ENCODE measurements at regions not wholly inside any gene's neighbourhood (a gene's known extent, or its start where the extent isn't known, plus 50 kb on each side); places are given as distances from the start of the nearest gene placed in this dataset.
A peak's percentile ranks its signal among the peaks of the same experiment; 100 is the strongest.

DNA sequence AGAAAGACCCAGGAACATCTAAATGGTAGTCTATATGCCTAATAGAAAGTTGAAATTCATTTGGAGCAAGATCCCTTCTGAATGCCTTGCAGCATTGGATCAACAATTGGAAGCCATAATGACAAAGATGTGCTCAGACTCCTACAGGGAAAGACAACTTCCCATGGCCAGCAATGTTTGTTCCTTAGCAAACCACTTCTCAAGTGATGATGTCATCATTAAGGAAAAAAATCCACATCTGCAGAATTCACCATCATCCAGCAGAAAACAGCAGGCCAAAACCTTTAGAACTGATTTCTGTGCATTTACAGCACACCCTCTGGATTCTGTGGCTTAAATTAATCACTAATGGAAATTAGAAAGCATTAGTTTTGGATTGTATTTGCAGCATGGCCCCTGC lies 82.4 kb upstream of the ZIC3 start:
- no peak for DNase-seq

DNA sequence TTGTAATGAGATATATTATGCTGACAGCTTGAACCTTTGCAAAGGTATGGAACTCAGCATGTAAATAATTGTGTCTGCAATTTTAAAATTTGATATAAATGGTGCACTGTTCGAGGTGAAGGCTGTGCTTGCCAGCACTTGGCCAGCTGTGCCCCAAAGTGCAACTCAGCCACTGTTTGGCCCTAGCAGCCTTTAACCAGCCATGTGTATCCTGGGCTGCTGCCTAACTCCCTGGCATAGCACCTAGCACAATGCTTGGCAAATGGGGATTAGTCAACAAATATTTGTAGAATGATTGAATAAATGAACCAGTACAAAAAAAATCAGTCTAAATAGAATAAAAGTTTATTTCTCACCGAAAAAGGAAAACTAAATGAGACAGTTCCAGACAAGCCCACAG lies 83.8 kb upstream of the ZIC3 start:
- no peak for DNase-seq

DNA sequence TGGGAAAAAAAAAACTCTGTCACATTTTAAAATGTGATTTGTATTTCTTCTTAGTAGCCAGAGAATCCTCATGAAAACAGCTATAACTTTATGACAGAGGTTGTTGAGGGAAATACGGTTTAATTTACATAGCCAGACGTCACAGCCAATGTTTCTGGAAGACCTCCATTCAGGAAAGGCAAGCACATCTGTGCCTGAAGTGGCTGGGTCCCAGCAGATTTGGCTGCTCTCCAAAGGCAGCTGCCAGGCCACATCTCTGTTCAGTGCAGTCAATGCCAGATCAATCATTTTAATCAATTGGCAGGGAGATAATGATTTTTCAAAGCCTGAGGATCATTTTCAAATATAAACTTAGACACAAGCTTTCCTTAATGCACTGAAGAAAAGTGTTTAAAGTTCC lies 86.5 kb upstream of the ZIC3 start:
- no peak for DNase-seq

DNA sequence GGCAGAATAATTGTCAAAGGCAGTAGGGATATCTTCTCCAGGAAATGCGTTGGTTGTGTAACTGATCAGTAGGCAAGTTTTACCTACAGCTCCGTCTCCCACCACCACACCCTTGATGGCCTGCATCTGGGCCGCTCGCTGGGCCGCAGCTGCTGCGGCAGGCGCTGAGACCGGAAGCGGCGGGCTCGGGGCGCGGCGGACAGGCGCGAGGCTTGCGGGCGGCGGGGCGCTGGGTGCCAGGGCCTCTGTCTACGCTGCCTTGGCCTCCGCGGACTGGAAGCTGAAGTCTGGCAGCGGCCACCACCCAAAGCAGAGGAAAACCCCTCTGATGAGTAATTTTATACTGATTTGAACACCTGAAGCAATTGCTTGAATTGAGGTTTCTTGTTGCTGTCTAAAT lies 124.2 kb upstream of the ZIC3 start:
- no peak for DNase-seq

DNA sequence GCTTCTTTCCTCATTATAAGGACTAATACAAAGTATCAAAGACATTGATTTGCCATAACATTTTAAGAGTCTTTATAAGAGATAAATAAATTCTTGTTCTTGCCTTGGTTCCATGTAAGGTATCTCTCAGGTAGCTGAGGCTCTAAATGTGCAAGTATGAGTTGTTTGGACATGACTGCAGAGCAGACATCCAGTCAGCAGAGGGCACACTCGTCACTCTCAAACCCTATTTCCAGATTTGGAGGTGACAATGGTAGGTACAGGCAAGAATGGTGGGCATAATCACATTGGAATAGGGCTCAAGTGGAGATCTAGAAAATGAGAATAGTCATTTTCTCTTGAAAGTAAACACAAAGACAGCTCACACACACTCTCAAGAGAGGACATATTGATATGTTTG lies 133.3 kb upstream of the ZIC3 start:
- peak; percentile 3 to 10 for DNase-seq

DNA sequence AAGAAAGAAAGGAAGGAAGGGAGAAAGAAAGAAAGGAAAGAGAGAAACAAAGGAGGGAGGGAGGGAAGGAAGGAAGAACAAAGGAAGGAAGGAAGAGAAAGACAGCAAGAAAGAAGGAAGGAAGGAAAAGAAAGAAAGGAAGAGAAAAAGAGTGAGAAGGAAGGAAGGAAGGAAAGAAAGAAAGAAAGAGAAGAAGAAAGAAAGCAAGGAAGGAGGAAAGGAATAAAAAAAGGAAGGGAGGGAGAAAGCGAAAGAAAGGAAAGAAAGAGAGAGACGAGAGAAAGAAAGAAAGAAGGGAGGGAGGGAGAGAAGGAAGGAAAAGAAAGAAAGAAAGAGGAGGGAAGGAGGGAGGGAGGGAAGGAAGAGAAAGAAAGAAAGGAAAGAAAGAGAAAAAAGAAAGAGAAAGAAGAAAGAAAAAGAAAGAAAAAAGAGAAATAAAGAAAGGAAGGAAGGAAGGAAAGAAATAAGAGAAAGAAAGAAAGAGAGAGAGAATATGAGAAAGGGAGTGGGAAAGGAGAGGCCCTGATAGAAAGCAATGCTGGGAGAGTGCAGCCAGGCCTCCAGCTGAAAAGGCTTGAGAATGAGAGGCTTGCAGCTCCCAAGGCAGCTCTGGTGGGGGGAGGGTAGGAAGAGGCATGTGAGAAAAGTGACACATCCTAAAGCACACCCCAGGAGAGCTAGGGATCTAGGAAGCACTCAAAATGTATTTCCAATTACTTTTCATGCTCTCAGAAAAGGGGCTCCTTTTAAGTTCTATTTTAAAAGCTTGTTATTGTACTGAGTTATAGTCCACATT lies 134.0 kb upstream of the ZIC3 start:
- no peak for DNase-seq

DNA sequence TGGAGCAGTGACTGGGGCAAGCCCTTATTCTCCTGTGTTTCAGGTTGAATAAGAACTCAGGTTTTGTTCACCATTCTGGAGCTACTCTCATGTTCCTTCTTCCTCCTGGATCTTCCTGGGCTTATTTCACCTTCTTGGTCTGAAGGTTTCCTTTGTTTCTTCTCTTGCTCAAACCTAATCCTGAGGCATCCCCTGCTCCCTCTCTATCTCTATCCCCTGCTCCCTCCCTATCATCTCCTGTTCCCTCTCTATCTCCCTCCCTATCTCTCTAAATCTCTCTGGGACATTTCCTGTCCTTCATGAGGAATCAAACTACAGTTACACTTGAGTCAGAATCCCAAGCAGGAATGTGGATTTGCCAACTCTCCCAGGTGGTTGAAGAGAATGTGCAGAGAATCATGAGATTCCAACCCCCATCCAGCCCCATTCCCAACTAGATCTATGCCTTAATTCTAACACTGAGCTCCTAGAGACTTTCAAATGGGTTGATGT lies 134.9 kb upstream of the ZIC3 start:
- DNase-seq = no peak

DNA sequence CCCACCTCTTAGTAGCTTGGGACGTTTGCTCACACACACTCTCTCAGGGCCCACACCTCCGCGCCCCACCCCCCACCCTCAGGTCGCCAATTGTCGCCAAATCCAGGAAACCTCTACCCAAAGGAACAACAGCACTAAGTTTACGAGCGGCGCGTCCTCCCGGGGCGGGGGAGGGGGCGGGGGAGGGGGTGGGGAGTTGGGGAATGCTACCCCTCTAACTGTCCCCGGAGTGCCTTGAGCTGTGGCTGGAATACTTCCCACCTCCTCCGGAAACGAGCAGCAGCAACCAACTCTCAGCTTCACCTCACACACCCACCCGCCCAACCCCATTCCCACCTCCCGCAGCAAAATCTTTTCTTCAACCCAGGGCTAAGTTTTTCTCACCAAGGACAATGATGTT lies 135.6 kb upstream of the ZIC3 start:
- no peak for DNase-seq

DNA sequence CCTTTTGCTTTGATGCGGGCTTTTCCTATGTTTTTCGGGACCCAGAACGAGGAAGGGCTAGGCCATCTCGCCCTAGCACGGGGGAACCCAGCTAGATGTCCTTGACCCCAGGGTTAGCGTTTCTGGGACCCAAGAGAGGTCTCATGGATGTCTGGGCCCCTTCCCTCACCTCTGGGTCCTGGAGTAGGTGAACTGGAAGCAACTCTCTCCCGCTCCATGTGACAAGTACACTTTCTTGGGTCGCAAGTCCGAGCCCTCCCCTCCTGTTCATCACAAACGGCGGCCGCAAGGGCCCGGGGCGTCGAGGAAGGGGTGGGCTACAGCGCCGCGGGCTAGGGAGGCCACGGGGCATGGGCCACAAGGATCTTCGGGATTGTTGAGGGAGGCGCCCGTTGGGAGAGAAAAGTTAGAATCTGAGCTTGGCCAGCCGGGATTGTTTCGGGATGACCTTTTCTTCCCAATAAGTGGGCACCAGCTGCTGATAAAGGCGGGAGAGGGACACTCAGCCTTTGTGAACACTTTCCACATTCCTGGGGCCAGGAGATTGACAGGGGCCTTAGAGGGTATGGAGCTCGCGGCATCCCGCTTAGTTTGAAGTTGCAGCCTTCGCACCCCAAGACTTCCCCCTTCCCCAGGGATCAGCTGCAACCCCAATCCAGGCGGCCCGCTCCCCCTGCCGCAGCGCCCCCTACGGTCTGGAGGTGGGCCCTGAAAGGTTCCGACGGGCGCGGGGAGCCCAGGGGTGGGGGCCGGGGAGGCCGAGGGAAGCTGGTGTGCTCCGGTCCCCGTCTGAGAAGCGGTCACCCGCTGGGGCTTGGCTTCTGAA lies 136.9 kb upstream of the ZIC3 start:
- DNase-seq = no peak

DNA sequence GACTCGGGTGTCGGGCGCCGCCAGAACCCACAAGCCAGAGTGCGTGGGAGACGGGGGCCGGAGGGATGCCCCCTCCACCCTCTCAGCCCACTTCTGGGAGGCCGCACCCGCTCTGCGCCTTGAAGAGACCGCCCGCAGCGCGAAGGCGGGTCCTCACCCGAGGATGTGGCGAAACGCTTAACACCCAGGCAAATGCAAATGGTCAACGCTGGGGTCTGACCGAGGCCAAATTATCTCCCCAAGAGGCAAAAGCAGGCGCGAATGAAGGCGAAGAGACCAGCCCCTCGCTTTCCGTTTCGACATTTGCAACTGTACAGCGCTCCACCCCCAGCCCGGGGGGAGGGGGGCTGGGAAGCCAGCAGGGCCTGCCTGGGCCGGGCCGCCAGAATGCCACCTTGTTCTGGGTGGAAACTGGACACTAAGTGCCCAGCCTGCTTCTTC lies 137.7 kb upstream of the ZIC3 start:
- no peak for DNase-seq

DNA sequence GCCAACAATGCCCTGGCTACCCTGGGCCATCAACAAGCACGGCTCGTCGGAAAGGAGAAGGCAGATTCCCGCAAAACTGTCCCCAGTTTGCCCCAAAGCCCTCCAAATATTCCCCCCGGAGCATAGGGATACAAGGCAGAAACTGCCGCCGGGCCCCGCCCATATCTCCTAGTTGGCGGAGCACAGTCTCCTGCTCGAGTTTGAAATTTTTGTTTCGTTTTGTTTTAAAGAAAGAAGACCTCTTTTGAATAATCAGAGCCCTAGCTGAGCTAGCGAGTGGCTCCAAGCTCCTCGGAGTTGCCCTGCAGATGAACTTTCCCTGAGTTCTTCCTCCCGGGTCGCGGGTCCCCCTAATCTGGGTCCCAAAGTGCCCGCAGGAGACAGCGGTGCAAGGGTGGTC lies 138.1 kb upstream of the ZIC3 start:
- no peak for DNase-seq

DNA sequence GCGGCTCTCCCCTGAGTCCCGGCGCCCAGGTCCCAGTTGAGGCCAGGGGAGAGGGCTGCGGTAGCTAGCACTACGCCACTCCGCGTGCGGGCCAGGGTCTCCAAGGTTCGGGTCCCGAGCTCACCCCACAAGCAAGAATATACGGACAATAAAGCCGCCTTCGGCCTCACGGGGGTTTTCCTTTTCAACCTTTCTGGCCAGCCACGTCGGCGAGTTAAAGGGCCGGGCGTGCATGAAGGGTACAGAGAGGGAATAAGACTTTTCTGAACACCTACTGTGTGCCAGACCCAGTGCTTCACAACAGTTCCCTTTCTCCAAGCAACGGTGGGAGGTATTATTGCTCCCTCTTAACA lies 138.5 kb upstream of the ZIC3 start:
- no peak for DNase-seq

DNA sequence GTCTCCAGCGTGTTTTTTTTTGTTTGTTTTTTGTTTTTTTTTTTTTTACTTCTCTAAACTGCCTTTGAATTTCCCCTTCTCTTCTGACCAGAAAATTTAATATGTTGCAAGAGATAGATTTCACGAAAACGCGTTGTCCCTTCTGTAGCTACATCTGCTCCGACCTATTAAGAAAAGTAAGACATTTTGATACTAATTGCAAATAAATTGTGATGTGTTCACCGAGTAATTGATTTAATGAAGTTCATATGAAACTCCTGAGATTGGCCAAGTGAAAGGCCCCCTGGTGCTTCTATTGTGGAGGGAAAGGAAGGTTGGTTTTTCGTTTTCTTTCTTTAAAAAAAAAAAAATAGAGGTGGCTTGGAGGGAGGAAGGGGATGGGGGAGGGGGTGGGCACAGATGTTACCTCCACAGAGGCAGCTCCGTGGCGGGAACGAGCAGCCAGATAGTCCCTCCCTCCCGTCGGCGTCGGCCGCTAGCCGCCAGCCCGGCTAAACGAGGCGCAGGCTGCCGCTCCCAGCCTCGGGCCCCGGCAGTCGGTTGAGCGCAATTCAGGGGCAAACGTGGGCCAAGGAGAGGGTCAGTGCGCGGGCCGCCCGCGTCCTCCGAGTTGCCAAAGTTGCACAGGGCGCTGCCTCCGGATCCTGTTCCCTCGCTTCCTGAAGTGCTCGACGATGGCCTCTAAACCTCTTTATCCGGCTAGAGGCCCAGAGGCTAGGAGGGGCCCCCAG lies 139.1 kb upstream of the ZIC3 start:
- DNase-seq = no peak

DNA sequence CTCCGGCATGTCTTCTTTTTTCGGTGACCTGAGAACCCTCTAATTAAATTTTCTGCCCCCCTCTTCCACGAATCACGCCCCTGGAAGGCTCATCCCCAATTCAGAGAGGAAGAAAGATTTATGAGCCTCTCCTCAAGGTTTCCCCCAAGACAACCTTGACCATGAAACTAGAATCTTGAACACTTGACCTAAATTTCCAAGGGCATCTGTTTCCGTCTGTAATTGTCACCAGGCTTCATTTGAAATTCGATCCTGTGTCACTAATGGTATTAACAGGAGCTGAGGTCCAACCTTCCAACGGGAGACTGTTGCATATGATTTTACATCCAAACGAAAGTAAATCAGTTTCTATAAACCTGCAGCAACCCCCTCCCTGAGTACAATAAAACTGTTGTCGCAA lies 139.9 kb upstream of the ZIC3 start:
- DNase-seq = no peak

DNA sequence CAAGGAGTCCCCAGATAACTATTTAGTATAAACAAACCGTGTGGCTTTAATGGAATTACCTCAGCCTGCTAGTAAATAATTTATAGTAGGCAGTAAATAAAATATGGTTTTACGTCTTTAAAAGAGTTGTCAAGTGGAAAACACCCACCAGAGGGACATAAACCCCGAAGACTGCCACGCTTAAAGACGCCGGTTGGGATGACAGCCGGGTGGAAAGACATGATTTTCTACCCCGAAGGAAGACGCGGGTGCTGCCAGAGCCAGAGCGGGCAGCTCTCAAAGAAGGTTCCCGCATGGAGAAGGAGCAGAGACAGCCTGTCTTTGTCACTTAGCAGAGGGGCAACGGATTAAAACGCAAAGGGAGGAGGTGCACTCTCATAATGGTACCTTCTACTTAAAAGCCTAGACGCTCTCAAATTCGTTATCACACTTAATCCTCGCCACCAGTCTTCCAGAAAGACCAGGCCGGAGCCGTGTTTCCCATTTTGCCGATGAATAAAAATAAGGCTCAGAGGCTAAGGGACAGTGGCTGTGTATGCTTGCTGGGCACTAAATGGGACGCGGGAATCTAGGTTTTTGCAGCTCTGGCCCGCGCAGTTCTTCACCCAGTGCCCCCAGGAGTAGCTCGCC lies 140.5 kb upstream of the ZIC3 start:
- DNase-seq = no peak

DNA sequence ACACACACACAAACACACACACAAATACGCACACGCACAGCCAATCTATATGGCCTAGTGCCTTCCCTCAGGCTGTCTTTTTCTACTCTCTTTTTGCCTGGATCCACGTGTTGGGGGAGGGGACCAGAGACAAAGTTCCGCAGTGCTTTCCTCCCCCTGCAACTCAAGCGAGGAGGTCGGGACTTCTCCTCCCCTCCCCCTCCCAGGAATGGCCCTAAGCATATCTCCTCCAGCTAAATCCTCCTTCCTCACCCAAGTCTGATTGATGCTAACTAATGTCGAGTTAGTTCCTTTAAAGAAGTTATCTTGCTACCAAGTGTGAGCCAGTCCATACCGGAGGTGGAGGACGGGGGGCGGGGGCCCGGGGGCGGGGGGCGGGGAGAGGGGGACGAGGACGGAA lies 141.2 kb upstream of the ZIC3 start:
- DNase-seq = no peak

DNA sequence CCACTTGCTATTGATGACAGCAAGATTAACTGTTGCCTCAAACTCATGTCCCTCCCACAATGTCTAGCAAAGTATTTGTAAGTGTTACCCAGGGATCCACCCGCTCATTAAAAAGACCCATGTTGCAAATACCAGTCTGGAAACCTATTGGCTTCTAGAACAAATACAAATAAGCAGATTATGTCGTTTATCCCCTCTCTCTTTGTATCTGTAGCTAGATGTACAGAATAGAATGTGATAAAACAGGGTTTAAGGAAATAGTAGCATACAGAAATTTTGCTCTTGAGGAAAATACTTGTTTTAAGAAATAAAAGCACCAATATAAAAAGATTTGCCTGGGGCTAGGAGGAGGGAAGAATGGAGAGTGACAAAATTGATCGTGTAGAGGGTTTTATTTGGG lies 142.7 kb upstream of the ZIC3 start:
- no peak for DNase-seq

DNA sequence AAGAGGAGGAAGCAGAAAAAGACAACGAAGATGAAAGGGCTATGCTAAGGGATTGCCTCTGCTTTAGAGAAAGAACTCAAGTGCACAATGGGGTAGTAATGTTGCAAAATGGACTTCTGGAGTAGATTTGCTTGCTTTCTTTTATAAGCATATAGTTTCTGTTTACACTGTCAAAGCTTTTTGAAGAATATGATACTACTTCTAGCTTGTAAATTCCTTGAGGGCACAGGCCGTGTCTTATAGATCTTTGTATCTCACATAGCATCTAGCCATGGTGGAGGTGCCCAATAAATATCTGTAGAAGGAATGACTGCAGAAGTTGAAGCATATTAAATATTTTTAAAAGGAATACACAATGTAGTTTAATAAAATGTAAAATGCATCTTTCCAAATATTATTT lies 147.8 kb upstream of the ZIC3 start:
- DNase-seq = no peak

DNA sequence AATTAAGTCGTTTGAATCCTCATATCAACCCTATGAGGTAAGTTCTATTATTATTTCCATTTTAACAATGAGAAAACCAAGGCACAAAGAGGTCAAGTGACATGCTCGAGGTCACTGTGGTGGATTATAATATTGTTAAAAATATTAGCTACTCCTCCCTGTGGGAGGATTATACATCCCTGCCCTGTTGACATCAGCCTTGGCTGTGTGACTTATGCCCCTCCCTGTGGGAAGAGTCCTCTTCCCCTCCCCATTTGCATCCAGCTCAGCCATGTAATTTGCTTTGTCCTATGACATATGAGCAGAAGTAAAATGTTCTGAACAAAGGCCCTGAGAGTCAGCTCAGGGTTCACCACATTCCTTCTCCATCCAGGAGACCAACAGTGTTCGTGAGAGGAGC lies 152.7 kb upstream of the ZIC3 start:
- no peak for DNase-seq

DNA sequence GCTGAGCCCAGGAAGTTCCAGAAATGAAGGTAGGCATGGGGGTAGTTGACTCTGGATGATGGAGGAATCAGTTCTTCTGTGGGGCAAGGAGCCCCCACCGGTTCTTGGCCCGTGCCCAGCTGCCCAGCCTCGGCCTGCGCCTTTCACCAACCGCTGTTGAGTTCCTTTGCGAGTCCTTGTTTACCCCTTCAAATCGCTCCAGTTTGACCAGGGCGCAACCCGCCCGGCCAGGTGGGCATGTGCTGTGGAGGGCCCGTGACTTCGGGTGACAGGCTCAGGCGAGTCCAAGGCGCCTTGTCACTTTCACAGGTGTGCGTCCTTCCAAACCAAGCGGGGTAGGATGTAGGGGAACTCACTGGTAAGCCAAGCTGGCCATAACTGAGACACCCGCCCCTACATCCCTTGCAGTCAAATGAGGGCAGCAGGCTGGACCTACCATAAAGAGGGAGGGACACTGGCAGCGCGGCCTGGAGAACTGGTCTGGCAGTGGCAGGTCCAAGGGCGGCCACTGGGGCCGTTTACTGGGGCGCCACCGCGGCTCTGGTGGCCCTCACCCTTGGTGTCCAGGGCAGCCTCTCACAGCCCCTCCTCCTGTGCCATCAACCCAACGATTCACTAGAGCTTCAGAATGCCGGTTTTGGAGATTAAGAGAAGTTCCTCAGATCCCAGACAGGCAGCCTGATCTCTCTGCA lies 160.3 kb upstream of the ZIC3 start:
- DNase-seq = no peak

DNA sequence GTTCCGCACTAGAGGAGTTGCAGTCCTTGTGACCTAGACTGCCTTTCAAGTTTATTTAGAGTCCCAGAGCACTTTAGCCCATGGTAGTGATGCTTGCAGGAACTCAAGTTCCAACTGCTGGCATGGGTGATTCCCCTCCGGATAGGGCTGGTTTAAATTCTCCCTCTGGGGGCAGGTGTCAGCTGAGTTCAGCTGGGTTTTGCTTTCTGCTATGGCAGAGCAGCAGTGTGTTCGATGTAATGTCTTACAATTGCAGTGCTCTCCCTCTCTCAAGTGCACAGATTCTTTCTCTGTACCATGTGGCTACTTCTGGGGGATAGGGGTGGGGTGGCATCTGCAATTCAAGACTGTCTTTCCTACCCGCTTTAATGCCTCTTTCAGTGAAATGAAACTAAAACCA lies 164.8 kb upstream of the ZIC3 start:
- DNase-seq = no peak

DNA sequence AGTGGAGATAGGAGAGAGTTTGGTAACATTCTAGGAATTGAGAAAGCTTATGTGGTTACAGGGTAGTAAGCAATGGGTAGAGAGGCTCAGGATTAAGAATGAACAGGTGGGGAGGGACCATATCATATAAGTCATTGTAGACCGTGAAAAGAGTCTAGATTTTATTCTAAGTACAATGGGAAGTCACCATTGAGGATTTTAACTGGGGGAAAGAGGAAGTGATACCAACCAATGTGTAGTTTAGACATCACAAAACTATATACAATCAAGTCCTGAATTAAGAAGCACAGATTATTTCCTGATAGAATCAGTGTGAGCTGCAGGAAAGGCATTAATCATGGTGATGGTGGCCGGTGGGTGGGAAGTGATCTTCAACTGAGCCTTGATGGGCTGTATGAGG lies 178.3 kb upstream of the ZIC3 start:
- DNase-seq = no peak

Measured in AML-193 (cell line).